Stimulated activated CD8-positive, alpha-beta memory T cell treated with anti-CD3 and anti-CD28 coated beads, Interleukin-7, amount 100 ng/mL, for 1 hour (primary cell): ENCODE measurements at regions not wholly inside any gene's neighbourhood (a gene's known extent, or its start where the extent isn't known, plus 50 kb on each side); places are given as distances from the start of the nearest gene placed in this dataset.
"Not testable (repeated sequence)": the region's sequence is repeated elsewhere in the genome, so short reads cannot be mapped to it uniquely, and the experiment has no call there.

Experiments used
- DNase-seq, 2 donors: peaks; one replicate each; pipeline ENCODE4 v3.0.0-alpha.2; 2020; ENCODE audit warnings: low read depth in 2 of 2

- no peak for DNase-seq
Measured at GRCh38 chr2:3036432-3037125, 341.0 kb downstream of the EIPR1 start.

DNA sequence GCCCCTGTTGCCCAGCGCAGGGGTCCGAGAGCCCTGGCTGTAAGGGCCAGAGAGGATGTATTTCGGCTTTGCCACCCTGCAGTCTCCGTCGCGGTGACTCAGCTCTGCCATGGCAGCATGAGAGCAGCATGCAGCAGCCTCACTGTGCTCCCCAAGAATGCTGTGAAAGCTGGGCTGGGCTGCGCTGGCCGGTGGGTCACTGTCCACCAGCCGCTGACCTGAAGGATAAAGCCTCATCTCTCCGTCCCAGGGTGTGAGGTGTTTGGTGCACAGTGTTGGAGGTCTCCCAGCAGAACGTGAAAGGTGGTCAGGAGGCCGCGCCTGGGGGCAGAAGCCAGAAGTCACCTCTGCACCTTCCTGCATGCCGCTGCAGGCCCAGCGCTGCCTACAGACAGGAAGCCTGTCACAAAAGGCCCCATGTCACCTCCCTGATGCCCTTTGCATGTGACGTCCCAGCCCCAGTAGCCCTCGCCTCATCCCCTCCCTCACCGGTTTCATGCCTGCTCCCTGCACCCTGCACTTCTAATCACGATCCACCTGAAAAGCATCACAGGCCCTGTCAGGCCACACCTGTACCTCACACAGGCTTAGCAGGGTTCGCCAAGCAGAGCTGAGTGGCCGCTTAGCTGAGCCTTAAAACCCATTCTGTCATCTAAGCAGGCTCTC, 342.1 kb downstream of the EIPR1 start:
- DNase-seq: no peak

DNA sequence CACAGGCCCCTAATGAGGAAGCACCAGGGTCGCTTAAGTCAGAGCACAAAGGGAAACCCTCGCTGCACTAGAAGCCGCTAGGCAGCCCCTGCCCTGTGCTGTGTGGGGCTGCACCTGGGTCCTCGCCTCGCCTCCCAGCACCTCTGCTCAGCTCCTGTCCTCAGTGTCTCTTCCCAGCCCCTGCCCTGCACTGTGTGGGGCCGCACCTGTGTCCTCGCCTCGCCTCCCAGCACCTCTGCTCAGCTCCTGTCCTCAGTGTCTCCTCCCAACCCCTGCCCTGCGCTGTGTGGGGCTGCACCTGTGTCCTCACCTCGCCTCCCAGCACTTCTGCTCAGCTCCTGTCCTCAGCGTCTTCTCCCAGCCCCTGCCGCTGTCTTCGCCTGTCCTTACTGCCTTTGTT, 342.8 kb downstream of the EIPR1 start:
- DNase-seq: no peak

DNA sequence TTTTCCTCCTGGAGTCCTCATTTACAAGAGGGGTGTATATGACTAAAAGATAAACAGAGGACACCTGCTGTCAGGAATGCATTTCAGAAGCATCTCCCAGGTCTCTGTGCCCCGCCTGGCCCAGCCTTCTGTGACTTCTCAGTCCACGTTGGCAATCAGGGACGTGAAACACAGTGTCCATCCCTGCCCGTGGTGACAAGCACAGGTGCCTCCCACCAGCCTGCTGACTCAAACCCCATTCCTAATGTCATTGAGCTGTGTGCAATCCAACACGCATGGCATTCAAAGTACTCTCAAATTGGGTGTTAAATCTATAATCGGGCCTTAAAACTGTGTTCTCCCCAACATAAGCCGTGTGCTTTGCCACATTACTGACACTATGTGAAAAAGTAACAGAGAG, 343.2 kb downstream of the EIPR1 start:
- DNase-seq: no peak

DNA sequence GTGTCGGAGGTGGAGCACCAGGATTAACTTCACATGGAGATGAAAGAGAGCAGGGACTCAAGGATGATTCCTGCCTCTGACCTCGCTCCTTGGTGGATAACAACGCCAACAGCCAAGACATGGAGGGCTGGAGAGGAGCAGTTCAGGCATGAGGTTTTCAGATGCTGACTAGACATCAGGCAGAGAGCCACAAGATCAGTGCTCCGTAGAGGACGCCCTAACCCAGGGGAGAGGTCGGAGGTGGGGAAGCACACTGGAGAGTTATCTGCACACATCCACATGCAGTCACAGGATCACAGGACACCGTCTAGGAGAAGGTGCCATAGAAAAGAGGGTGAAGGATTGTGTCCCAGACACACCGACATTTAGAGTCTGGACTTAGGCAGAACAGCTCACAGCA, 344.3 kb downstream of the EIPR1 start:
- no peak for DNase-seq

DNA sequence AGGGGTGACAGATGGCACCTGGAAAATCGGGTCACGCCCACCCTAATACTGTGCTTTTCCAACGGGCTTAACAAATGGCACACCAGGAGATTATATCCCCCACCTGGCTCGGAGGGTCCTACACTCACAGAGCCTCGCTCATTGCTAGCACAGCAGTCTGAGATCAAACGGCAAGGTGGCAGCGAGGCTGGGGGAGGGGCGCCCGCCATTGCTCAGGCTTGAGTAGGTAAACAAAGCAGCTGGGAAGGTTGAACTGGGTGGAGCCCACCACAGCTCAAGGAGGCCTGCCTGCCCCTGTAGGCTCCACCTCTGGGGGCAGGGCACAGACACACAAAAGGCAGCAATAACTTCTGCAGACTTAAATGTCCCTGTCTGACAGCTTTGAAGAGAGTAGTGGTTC, 346.8 kb downstream of the EIPR1 start:
- not testable (repeated sequence) for DNase-seq

GRCh38 chr2:3025984-3026383, 351.6 kb downstream of the EIPR1 start:
- DNase-seq: no peak

- DNase-seq: no peak
Measured at GRCh38 chr2:3025261-3025660, 352.4 kb downstream of the EIPR1 start.

GRCh38 chr2:3024401-3024935, 353.1 kb downstream of the EIPR1 start:
- no peak for DNase-seq

- DNase-seq: no peak
Measured at GRCh38 chr2:3023531-3023930, 354.1 kb downstream of the EIPR1 start.

GRCh38 chr2:3022841-3023372, 354.7 kb downstream of the EIPR1 start:
- no peak for DNase-seq

DNA sequence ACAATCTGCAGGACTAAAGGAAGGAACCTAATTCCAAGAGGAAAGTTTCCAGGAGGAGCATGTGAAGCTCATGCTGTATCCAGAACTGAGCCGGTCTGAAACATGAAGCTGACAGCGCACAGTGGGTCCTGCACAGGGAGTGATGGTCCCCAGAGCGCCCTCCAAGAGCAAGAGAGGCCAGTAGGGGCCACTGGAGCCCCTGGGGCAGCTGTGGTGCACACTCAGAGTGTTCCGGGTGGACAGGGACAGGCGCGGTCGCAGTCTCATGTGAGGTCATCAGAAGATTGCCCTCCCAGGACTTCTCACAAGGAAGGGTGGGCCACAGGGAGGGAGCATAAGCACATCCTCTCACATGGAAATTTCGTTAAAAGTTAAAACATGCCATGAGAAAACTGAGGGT, 355.9 kb downstream of the EIPR1 start:
- no peak for DNase-seq

- no peak for DNase-seq
Measured at GRCh38 chr2:3010001-3010400, 367.6 kb downstream of the EIPR1 start.

- no peak for DNase-seq
Measured at GRCh38 chr2:3009483-3009882, 368.1 kb downstream of the EIPR1 start.

DNA sequence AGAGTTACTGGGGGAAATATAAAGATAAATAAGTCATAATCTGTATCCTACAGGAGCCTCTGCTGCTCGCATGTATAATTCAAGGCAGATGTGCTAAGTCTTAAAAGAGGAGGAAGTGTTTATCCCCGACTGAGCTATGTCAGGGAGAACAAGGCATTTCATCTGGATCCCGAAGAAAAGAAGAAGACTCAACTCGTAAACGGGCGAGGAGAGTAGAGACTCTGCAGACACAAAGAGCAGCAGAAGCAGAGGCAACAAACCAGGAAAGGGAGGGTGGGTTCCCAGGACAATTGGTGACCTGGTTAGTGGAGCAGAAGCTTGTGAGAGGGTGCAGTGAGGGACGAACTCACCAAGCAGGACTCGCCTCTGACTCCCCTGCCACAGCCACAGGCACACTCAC, 368.6 kb downstream of the EIPR1 start:
- DNase-seq: no peak

DNA sequence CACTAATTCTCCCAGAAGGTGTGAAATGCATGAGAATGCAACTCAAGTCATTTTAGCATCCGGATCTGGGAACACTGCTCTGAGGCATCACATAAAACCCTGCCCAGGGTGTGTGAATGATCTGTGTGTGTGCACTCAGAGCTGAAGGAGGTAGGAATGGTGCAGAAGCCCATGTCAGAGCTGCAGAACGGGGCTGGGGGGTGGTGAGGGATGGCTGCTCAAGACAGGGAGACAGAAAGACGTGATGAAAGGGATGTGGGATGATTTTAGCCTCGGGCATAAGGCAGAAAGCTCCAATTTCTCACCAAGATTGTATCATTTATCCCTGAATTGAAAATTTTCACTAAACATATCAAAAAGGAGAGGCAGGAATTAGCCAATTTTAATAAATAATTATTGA, 369.1 kb downstream of the EIPR1 start:
- no peak for DNase-seq

DNA sequence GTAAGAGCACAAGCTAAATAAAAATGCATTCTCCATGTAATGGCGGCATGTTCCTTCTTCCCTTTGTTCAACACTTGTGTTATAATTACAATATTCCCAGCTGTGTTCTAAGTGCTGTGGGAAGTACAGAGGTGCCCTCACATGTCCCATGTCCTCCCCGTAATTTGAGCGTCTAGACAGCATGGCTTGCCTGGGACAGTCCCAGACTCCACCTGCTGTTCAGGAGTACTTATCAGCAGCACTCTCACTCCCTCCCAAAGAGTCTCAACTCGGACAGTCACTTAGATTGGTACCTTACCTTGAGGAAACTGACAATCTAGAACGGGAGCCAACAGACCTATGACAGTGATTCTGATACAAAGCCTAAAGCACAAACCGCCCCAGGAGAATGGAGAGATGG, 370.5 kb downstream of the EIPR1 start:
- DNase-seq: no peak

GRCh38 chr2:3005859-3006501, 371.6 kb downstream of the EIPR1 start:
- DNase-seq: no peak

DNA sequence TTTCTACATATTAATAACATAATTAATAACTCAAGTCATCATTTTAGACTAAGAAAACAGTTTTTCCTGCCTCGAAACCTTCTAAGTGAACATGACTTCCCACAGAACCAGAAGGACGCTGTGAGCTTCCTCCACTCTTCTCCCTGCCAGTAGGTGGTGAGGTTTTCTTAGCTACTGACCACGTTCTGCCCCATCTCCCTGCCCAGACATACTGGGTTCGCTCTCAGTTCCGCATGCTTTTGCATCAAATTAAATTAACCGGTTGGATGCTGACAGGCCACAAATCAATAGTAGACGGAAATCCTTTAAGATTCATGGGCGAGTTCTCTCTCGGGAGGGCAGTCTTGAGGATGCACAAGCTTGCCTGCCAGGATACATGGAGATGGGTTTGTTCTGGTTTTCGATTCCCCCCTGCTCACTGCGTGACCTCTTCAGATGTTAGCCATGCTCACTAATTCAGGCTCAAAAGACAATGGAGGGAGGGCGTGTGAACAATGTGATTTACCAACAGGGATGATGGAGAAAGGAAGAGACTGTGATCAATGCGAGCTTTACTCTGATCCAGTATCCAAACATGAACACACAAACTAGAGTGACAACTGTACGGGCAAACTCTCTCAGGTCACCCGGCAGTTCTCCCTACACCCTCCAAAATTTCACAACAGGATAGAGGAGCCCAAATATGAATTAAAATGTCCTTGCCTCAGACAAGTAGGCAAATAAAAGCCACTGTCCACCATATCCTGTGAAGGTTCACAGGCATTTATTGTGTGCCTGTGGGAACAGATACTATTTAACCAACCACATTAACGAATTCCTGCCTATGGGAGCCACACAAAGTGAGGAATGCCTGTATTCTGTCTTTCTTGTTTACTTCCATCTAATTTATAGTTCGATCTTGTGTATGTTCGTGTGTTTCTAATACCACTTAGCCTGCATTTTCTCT, 375.7 kb downstream of the EIPR1 start:
- DNase-seq: no peak

DNA sequence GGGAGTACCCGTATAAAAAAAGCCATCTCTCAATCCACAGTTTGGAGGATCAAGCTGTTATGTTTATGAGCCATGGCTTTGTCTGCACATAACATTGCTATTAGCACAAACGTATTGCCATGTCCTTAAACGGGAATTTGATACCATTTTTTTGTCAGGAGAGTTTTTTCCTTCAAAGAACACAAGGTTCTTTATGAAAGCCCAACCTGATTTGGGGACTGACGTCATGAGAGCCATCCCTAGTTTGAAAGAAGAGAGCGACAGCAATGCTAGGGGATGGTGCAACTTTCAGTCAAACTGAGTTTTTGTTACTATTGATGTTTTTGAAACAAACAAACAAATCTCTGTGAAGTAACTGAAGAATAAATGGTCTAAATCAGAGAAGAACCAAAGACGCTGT, 376.6 kb downstream of the EIPR1 start:
- DNase-seq: no peak

- DNase-seq: no peak
Measured at GRCh38 chr2:3000125-3000524, 377.5 kb downstream of the EIPR1 start.

GRCh38 chr2:2998971-2999370, 378.6 kb downstream of the EIPR1 start:
- DNase-seq: no peak
